NCI-H774 (cell line): ENCODE measurements at regions not wholly inside any gene's neighbourhood (a gene's known extent, or its start where the extent isn't known, plus 50 kb on each side); places are given as distances from the start of the nearest gene placed in this dataset.
"Not testable (repeated sequence)": the region's sequence is repeated elsewhere in the genome, so short reads cannot be mapped to it uniquely, and the experiment has no call there.

ENCODE experiments used
- DNase-seq: peaks from one replicate; lab custom pipeline; 2025; lab: John Stamatoyannopoulos, UW

GRCh38 chr6:27772261-27773001 is 139.8 kb downstream of the OR2B2 start:
- DNase-seq: peak; percentile 76

DNA sequence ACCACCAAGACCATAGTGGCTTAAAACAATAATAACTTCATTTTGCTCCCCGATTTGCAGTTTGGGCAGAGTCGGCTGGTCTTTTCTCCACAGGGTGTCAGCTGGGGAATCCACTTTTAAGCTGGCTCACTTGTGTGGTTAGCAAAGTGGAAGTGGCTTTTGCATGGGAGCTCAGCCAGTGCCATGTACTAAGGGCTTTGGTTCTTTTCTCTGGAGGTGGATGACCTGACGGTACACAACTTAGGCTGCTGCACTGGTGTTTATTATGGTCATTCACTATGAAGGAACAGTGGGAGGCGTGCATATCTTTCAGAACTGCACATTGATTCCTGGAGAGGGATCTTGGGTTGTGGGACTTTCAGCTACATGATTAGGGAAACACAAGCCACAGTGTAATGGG is 141.0 kb downstream of the OR2B2 start:
- DNase-seq: no peak

GRCh38 chr6:27770724-27771123 is 141.5 kb downstream of the OR2B2 start:
- no peak for DNase-seq

DNA sequence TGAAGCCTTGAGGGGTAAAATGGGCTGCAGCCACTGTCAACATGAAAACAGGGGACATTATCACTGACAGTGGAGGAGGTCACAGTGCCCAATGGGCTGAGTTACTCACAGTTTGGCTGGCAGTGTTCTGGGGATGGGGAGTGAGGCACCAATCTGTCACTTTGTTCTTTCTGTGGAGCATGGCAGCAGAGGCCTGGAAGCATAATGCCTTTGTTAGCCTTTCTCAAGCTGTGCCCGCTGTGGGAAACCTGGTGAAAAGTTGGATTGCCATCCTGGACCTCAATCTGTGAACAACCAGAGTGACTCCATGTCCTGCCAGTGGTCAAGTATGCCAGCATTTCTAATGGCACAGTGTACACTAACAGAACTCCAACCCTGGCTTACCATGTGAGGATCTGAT is 143.6 kb downstream of the OR2B2 start:
- DNase-seq: no peak

DNA sequence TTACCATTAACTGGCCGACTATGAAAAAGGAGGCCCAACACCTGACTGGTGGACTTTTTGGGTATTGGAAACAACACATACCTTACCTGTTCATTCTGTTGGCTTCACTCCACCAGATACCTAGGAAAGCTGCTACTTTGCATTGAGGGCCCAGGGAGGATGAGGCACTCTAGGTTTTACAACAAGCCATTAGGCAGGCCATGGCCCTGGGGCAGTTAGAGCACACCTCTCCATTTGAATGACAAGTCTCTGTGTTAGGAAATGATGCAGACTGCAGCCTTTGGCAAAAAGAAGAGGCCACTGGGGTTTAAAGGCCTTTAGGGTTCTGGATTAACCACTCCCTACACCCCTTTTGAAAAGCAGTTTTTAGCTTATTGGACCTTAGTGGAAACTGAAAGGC is 144.3 kb downstream of the OR2B2 start:
- DNase-seq: no peak

DNA sequence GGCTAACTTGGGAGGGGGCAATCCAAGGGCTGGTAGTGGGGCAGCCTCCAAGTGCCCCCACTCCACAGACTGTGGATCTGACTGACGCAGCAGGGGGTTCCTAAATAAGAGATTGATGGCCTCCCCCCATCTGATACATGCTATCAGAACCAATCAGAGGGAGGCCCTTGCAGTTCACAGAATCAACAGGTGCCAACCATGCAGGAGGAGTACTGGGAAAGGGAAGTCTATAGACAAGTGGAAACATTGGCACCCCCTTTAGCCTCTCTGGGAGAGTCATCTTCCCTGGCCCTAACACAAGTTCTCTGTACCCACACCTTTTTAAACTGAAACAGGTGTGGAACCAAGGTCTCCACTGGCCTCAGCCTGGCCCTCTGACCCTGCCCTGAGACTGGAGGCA is 145.8 kb downstream of the OR2B2 start:
- no peak for DNase-seq

GRCh38 chr6:27765028-27765590 is 147.1 kb downstream of the OR2B2 start:
- no peak for DNase-seq

DNA sequence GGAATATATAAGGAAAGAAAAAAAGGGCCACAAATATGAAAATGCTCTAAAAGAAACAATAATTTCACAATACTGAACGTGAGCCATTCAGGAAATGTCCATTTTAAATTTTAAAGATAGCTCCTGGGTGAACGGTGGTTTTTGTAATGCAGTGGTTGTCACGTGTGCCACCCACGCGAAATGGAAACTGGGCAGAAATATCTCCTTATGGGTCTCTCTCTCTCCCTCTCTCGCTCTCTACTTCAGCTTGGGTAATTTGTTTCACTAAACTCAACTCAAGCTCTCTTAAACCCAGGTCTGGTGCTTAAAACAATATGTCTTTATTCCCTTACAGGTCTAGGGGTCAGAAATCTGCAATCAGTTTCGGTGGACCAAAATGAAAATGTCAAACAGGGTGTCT is 150.8 kb downstream of the OR2B2 start:
- DNase-seq: no peak

DNA sequence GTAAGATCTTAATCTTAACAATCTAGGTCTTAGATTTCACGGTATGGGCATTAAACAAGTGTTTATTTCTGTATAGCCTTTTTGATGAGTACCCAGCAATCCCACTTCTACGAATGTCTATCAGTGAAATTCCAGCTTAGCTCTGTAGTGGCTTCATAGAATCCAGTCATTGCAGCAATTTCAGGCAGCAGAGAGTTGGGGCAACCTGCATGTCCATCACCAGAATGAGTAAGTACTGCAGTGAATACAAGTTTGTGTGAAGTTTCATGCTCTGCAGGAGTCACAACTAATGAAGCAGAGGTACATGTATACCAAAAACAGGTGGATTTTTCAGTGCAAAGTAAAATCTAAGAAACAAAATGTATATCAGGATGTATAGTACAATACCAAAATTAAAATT is 151.7 kb downstream of the OR2B2 start:
- no peak for DNase-seq

GRCh38 chr6:27759930-27760329 is 152.3 kb downstream of the OR2B2 start:
- DNase-seq: no peak

DNA sequence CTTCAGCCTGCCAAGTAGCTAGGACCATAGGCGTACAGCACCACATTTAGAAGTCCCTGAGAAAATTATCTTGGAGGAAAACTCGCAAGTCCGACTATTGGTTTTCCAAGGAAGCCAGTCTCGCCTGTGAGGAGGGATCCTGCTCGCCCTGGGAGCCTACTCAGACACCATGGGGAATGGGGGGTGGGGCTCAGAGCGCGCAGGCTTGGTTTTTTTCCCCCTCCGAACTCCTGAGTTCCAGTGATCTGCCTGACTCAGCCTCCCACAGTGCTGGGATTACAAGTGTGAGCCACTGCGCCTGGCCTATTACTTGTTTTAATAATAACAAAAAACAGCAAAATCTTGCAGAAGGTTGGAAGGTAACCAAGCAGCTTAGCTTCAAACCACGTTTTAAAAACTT is 153.7 kb downstream of the OR2B2 start:
- DNase-seq: no peak

GRCh38 chr6:27757307-27757706 is 154.9 kb downstream of the OR2B2 start:
- DNase-seq: peak; percentile 24

DNA sequence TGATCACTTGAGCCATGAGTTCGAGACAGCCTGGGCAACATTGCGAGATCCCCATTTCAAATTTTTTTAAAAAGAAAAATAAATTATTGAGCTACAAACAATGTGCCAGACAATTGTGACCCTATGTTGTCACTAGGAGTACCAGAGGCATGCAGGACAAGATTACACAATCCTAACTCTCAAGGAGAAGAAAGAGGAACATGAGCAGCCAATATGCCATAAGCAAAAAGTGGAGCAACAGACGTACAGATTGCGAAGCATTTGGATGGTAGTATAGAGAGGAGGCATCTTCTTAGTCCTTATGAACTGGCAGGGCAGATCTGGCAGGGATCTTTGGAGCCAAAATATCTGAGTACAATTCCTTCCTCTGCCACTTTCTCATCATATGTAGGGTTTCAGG is 156.4 kb downstream of the OR2B2 start:
- DNase-seq: no peak

- no peak for DNase-seq
These were observed 157.8 kb downstream of the OR2B2 start for GRCh38 chr6:27754408-27754782.

DNA sequence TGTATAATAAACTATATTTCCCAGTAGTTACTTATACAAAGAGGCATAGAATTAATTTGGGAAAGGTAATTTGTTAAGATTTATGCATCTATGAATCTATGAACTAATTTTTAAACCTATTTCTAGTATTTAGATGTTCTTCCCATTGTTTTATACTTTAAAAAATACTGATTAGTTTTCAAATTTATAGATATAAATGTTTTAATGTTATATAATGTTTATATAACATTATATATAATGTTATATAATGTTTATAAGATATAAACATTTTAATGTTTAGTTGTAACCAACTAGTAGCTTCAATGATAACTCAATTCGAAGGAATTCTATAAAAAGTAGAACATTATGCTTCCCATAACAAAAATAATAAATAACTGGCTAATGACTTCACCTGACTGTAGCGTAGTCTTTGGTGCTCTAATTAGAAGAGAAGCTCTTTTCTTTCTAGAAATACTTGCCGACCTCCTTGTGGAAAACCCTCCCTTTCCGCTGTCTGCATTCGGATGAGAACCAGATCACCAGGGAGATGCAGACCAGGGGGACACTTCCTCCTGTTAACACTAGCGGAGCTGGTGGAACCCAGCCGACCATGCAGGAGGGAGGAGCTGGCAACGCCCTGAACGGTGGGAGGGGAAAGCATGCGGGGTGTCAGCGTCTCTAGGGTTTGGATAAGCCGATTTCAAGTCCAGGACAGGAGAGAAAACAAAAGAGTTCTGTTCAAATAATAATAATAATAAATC is 158.4 kb downstream of the OR2B2 start:
- peak; percentile 80 for DNase-seq

DNA sequence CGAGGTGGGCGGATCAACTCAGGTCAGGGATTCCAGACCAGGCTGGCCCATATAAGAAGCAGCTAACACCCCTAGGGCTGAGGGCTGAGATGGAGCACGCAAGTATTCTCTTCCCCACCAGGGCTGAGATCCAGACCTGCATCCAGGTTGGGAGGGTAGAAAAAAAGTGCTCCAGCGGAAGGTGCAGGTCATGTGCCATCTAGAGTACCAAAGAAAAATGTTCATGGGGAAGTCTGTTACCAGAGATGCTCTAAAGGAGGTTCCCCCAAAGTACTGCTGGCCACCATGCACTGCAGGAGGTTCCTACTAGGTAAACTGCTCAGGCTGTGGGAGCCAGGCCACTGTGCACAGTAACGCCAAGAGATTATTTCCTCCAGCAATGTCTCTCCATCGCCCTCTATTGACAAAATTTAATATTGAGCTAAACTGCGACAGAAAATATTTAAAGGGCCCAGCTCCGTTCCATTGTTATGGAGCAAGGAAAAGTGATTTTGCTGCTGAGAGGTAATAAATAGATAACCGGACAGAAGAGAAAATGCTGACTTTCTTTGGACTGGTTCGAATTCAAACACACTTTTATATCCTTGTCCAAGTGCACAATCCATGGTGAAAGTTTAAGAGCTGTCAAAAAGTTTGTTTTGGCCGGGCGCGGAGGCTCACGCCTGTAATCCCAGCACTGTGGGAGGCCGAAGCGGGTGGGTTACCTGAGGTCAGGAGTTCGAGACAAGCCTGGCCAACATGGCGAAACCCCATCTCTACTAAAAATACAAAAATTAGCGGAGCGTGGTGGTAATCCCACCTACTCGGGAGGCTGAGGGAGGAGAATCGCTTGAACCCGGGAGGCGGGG is 159.9 kb downstream of the OR2B2 start:
- DNase-seq: peak; percentile 74

DNA sequence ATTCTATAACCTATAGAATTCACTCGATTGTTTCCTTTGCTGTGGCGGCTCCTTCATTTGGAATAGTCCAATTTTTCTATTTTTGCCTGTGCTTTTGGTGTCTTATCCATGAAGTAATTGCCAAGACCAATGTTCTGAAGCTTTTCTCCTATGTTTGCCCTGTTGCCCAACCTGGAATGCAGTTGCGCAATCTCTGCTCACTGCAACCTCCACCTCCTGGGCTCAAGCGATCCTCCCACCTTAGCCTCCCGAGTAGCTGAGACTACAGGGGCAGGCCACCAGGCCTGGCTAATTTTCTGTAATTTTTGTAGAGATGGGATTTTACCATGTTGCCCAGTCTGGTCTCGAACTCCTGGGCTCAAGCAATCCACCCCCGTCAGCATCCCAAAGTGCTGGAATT is 163.5 kb downstream of the OR2B2 start:
- DNase-seq: no peak

DNA sequence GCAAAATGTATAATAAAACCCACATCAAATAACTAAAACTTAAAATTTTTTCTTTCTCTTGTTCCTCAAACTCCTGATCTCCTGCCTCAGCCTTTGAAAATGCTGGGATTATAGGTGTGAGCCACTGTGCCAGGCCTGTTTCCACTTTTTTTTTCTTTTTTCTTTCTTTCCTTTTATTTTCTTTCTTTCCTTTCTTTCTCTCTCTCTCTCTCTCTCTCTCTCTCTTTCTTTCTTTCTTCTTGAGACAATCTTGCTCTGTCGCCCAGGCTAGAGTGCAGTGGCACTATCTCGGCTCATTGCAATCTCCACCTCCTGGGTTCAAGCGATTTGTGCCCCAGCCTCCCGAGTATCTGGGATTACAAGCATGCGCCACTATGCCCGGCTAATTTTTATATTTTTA is 164.6 kb downstream of the OR2B2 start:
- no peak for DNase-seq

DNA sequence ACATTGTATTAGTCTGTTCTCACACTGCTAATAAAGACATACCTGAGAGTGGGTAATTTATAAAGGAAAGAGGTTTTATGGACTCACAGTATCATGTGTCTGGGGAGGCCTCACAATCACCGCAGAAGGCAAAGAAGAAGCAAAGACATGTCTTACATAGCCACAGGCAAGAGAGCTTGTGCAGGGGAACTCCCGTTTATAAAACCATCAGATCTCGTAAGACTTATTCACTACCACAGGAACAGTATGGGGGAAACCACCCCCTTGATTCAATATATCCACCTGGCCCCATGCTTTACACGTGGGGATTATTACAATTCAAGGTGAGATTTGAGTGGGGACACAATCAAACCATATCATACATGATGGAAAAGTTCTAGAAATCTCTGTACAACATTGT is 165.3 kb downstream of the OR2B2 start:
- not testable (repeated sequence) for DNase-seq

DNA sequence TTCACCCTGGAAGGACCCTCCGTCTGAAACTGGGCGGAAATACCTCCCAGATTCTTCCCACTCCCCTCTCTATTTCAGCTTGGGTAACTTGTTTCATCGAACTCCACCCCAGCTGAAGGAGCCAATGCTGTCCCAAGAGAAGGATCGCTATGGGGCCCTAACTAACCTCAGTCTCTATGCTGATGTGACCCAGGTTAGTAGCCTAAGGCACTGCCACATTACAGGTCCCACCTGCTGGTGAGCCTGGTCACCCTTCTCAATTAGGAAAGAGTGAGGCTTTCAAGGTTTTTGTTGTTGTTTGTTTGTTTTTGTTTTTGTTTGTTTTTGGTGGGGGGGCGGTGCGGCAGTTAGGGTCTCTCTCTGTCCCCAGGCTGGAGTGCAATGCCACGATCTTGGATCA is 168.4 kb downstream of the OR2B2 start:
- no peak for DNase-seq

DNA sequence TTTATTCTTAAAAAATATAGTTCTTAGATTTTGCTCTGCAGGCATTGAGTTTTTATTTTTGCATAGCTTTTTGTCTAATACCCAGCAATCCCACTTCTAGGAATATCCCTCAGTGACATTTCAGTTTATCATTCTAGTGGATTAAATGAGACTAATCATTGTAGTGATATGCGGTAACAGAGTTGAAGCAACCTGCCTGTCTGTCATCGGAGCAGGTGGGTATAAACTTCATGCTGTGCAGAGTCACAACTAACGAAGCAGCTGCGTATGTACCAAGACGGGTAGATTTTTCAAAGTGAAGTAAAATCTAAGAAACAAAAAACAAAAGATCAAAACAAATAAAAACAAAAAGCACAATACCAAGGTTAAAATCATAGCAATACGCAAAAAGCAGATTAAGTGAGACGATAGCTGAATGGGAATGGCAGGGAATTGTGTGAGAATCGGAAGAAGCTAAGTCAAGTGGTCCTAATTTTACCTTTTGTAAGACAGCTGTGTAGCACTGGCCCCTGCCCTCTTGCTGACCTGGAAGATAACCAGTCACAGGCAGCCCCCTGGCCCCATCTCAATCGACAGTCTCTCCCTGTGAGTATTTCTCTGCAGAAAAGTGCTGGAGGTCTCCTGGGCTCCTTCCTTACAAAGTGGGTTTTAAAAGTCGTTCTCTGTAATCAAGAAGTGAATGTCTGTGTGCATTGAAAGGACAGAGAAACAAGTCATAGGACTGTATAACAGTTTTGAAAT is 169.2 kb downstream of the OR2B2 start:
- no peak for DNase-seq

DNA sequence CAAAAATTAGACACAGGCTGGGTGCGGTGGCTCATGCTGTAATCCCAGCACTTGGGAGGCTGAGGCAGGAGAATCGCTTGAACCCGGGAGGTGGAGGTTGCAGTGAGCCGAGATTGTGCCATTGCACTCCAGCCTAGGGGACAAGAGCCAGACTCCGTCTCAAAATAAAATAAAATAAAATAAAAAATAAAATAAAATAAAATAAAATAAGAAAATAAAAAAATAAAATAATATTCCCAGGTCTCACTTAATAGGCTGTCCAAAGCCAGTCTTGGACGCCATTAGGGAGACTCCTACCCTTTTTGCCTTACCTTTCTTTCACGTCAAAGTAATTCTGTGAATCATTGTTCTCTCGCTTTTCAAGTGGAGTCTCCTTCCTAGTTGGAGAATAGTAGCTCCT is 172.3 kb downstream of the OR2B2 start:
- DNase-seq: not testable (repeated sequence)
